K562 (cell line): ENCODE measurements at regions not wholly inside any gene's neighbourhood (a gene's known extent, or its start where the extent isn't known, plus 50 kb on each side); places are given as distances from the start of the nearest gene placed in this dataset.

Experiments
- ATAC-seq: fragments of 200-7000 bp; cut with Tn5 transposase; 3 replicates; pipeline ENCODE4 v1.9.1; 2020; ENCODE audit warnings: moderate library complexity
- BruUV-seq: library from RNA; stranded (reverse); fragments of 400-500 nt; replicated peaks from 2 replicates; lab custom pipeline; 2021; lab: Mats Ljungman, UMichigan
- CTCF ChIA-PET: fragments of 300-600 bp; formaldehyde crosslinking; extraction: SDS; loops from one replicate; lab custom pipeline; 2021; ENCODE audit warnings: low intra/inter-chr PET ratio; lab: Yijun Ruan, JAX
- POLR2A ChIA-PET: fragments of 300-600, 350-650 bp; sonication (Branson Sonifier 250); formaldehyde crosslinking; extraction: SDS; loops from one replicate; lab custom pipeline; 2021; ENCODE audit warnings: antibody characterized with exemption, inconsistent platforms; lab: Yijun Ruan, JAX
- DNase-seq, 4 experiments: peaks; one replicate each; pipeline versions ENCODE4 v3.0.0 to v3.0.0-alpha.2; 2011 to 2018; ENCODE audit warnings: low spot score in 3 of 4, mixed read lengths in 3 of 4; ENCODE audit errors: extremely low read depth in 1 of 4
- FAIRE-seq: peaks from 2 replicates; lab custom pipeline; 2011; peaks lifted over from hg19 to GRCh38; lab: Jason Lieb, UNC
- H2AFZ ChIP-seq: 2 replicates; pipeline ENCODE4 v1.6.0; 2011; ENCODE audit warnings: low read depth, low read length, control low read depth, inconsistent platforms
- H3K27ac ChIP-seq: fragments of 200-600 bp; 3 replicates; pipeline ENCODE4 v1.8.0; 2011; ENCODE audit warnings: low read depth, mild to moderate bottlenecking, control low read depth, inconsistent platforms, low read length, moderate library complexity, mixed read lengths; ENCODE audit errors: extremely low read depth
- H3K27me3 ChIP-seq, 2 experiments: fragments of 300-600 bp in 1 of 2; 2 replicates in 1 of 2; 3 replicates in 1 of 2; pipeline versions ENCODE4 v1.6.0 to v1.8.0; 2011; ENCODE audit warnings: inconsistent platforms in 2 of 2, low read length in 2 of 2, mild to moderate bottlenecking in 1 of 2, mixed read lengths in 1 of 2, moderate library complexity in 1 of 2; ENCODE audit not compliant: control insufficient read depth in 2 of 2, insufficient read depth in 2 of 2
- H3K36me3 ChIP-seq: fragments of 300-600 bp; 3 replicates; pipeline ENCODE4 v1.8.0; 2011; ENCODE audit warnings: mild to moderate bottlenecking, low read length, inconsistent platforms; ENCODE audit not compliant: control insufficient read depth, insufficient read depth
- H3K4me1 ChIP-seq, 2 experiments: fragments of 200-600 bp in 1 of 2; replicated peaks in 1 of 2; 2 replicates in 1 of 2; 3 replicates in 1 of 2; pipeline versions ENCODE4 v1.5.1 to v1.8.0; 2011; ENCODE audit warnings: inconsistent platforms in 2 of 2, low read length in 2 of 2, mild to moderate bottlenecking in 1 of 2, mixed read lengths in 1 of 2, moderate library complexity in 1 of 2; ENCODE audit not compliant: control insufficient read depth in 2 of 2, insufficient read depth in 2 of 2
- H3K4me2 ChIP-seq: 2 replicates; pipeline ENCODE4 v1.6.1; 2011; ENCODE audit warnings: low read length, control low read depth, inconsistent platforms, mixed read lengths; ENCODE audit not compliant: insufficient read depth
- H3K4me3 ChIP-seq: fragments of 200-600 bp; sonication (generic), shearing (Covaris generic); 2 replicates; pipeline ENCODE4 v1.5.1; 2016; ENCODE audit warnings: control low read depth, inconsistent platforms
- H3K79me2 ChIP-seq: fragments of 200-600 bp; 3 replicates; pipeline ENCODE4 v1.8.0; 2011; ENCODE audit warnings: low read length, inconsistent platforms; ENCODE audit not compliant: control insufficient read depth, insufficient read depth
- H3K9ac ChIP-seq, 2 experiments: 2 replicates each; pipeline versions ENCODE4 v1.6.0 to v1.6.1; 2011; ENCODE audit warnings: low read depth in 2 of 2, low read length in 2 of 2, control low read depth in 1 of 2, inconsistent platforms in 1 of 2, mild to moderate bottlenecking in 1 of 2, mixed read lengths in 1 of 2; ENCODE audit not compliant: insufficient read depth in 1 of 2
- H3K9me1 ChIP-seq: one replicate; pipeline ENCODE4 v1.6.0; 2011; ENCODE audit warnings: inconsistent platforms, mild to moderate bottlenecking, low read length, moderate library complexity; ENCODE audit not compliant: control insufficient read depth, insufficient read depth
- H3K9me3 ChIP-seq: replicated peaks from 2 replicates; pipeline ENCODE4 v1.5.1; 2011; ENCODE audit warnings: low read depth, low read length, inconsistent platforms; ENCODE audit not compliant: control insufficient read depth, insufficient read depth
- H4K20me1 ChIP-seq: replicated peaks from 2 replicates; pipeline ENCODE4 v1.6.1; 2011; ENCODE audit warnings: low read length, inconsistent platforms, mixed read lengths; ENCODE audit not compliant: control insufficient read depth, insufficient read depth
- ATF3 ChIP-seq, 2 experiments: fragments of 450-650 bp in 1 of 2; sonication (generic) in 1 of 2; formaldehyde crosslinking in 1 of 2; IDR thresholded peaks in 1 of 2; conservative IDR thresholded peaks in 1 of 2; 2 replicates each; pipeline versions ENCODE4 v1.6.1 to v1.8.1; 2016 to 2023; ENCODE audit warnings: mild to moderate bottlenecking in 2 of 2, moderate library complexity in 2 of 2, inconsistent platforms in 1 of 2, missing genetic modification reagents in 1 of 2
- CBFA2T2 ChIP-seq: fragments of 450-650 bp; conservative IDR thresholded peaks from 2 replicates; pipeline ENCODE4 v1.6.1; 2017; ENCODE audit warnings: mild to moderate bottlenecking
- FOXA3 ChIP-seq, 2 experiments: fragments of 450-650 bp in 1 of 2; sonication (generic) in 1 of 2; formaldehyde crosslinking; IDR thresholded peaks in 1 of 2; conservative IDR thresholded peaks in 1 of 2; 2 replicates each; pipeline versions ENCODE4 v1.4.0 to v1.8.0; 2020 to 2022; ENCODE audit warnings: mild to moderate bottlenecking in 2 of 2, missing genetic modification reagents in 1 of 2
- GATAD2B ChIP-seq: fragments of 450-650 bp; IDR thresholded peaks from 2 replicates; pipeline ENCODE4 v1.6.1; 2017; ENCODE audit warnings: mild to moderate bottlenecking, borderline replicate concordance
- KLF1 ChIP-seq: fragments of 450-650 bp; IDR thresholded peaks from 2 replicates; pipeline ENCODE4 v1.6.1; 2016; ENCODE audit warnings: missing genetic modification characterization, missing compliant biosample characterization
- MCM5 ChIP-seq: fragments of 450-650 bp; IDR thresholded peaks from 2 replicates; pipeline ENCODE4 v1.6.1; 2016; ENCODE audit warnings: low read depth
- TAL1 ChIP-seq: fragments of 450-650 bp; IDR thresholded peaks from 2 replicates; pipeline ENCODE4 v1.6.1; 2016; ENCODE audit warnings: mild to moderate bottlenecking
- in situ Hi-C: fragments of 300-500 bp; cut with MboI; formaldehyde crosslinking; loops from 4 replicates; pipeline ENCODE4 v1.15.0; 2018; ENCODE audit warnings: inconsistent platforms, mixed read lengths
- intact Hi-C: fragments of 100-400 bp; cut with micrococcal nuclease; formaldehyde crosslinking; loops from 2 replicates; pipeline ENCODE4 v1.14.2; 2022

- no peaks in the 10 kb centered on the region for H4K20me1 ChIP-seq
- H3K79me2 ChIP-seq, result no peaks in the 10 kb centered on the region
- no peak overlapping the region for H3K4me3 ChIP-seq
- no TSS peak for BruUV-seq
- no peak overlapping the region for H3K9ac ChIP-seq
- H3K9me3 ChIP-seq, result no peaks in the 10 kb centered on the region
- no peaks in the 10 kb centered on the region for H3K4me1 ChIP-seq
- H3K9me1 ChIP-seq, result no peaks in the 10 kb centered on the region
- H3K27me3 ChIP-seq, result no peaks in the 10 kb centered on the region
- DNase-seq, result no peak
- no peak overlapping the region for H3K4me2 ChIP-seq
- H2AFZ ChIP-seq, result no peak overlapping the region
- ATAC-seq, result no peak
- intact Hi-C loops, result no loop called here
- POLR2A ChIA-PET, result no interaction called here
- in situ Hi-C loops, result no loop called here
- TF ChIP-seq CBFA2T2 (no peak), ATF3 (IDR thresholded peaks at IDR 0.05) (no peak), ATF3 (CRISPR knock-in tag; conservative IDR thresholded peaks at IDR 0.05) (no peak), GATAD2B (no peak), TAL1 (no peak), FOXA3 (CRISPR knock-in tag; conservative IDR thresholded peaks at IDR 0.05 in 1 of 2, IDR thresholded peaks at IDR 0.05 in 1 of 2) (no peak), KLF1 (tag) (no peak), MCM5 (no peak)
- TF ChIP-seq, all 486 proteins: peak for 0
- CTCF ChIA-PET, result no interaction called here
- H3K36me3 ChIP-seq, result no peaks in the 10 kb centered on the region
- FAIRE-seq, result no peak
- no peak overlapping the region for H3K27ac ChIP-seq
These were observed 86.4 kb downstream of the PLCE1 start for GRCh38 chr10:94080108-94080507.
